ENCODE measurements at regions not wholly inside any gene's neighbourhood (a gene's known extent, or its start where the extent isn't known, plus 50 kb on each side); places are given as distances from the start of the nearest gene placed in this dataset.

DNA sequence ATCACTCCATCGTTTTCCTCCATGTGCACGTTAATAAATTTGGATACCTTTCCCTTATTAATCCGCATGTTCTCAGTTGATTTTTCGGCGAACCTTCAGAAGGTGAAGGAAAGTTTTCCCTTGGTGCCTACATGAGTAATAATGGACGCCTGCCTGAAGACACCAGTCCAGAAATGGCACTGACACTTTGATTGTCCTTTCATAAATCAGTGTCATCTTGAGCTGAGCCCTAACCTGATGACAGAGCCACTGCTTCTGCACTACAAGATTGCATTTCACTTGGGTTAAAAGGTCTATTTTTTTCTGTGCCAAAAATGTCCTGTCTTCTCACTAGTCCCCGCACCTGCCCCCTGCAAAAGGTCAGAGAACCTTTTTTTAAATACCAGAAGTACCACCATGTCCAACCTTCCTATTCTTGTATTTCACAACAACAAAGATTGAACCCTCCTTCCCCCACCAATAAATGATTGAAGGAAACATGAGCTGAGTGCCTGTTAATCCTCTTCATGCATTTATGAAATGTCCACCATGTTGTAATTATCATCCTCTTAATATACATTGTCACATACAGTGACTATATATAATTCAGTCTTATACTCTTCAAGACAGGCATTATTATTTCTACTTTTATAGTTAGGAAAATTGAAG, 219.9 kb upstream of the UBASH3B start:
- H3K4me1 ChIP-seq (ENCODE audit: control insufficient read depth in 1 of 2, insufficient read depth in 2 of 2, low read length in 2 of 2) = no peaks in the 10 kb centered on the region
- H3K4me2 ChIP-seq (ENCODE audit: low read length) = no peak overlapping the region
- TF ChIP-seq SRF (IDR thresholded peaks at IDR 0.05; ENCODE audit: low read depth) (no peak), EZH2 (IDR thresholded peaks at IDR 0.05) (no peak), TCF7L2 (IDR thresholded peaks at IDR 0.05; ENCODE audit: borderline replicate concordance, extremely low read depth, insufficient read depth, insufficient read length) (no peak), JUND (IDR thresholded peaks at IDR 0.05) (no peak), ZFX (IDR thresholded peaks at IDR 0.05) (no peak)
- TF ChIP-seq, protein P1, sequence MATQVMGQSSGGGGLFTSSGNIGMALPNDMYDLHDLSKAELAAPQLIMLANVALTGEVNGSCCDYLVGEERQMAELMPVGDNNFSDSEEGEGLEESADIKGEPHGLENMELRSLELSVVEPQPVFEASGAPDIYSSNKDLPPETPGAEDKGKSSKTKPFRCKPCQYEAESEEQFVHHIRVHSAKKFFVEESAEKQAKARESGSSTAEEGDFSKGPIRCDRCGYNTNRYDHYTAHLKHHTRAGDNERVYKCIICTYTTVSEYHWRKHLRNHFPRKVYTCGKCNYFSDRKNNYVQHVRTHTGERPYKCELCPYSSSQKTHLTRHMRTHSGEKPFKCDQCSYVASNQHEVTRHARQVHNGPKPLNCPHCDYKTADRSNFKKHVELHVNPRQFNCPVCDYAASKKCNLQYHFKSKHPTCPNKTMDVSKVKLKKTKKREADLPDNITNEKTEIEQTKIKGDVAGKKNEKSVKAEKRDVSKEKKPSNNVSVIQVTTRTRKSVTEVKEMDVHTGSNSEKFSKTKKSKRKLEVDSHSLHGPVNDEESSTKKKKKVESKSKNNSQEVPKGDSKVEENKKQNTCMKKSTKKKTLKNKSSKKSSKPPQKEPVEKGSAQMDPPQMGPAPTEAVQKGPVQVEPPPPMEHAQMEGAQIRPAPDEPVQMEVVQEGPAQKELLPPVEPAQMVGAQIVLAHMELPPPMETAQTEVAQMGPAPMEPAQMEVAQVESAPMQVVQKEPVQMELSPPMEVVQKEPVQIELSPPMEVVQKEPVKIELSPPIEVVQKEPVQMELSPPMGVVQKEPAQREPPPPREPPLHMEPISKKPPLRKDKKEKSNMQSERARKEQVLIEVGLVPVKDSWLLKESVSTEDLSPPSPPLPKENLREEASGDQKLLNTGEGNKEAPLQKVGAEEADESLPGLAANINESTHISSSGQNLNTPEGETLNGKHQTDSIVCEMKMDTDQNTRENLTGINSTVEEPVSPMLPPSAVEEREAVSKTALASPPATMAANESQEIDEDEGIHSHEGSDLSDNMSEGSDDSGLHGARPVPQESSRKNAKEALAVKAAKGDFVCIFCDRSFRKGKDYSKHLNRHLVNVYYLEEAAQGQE (IDR thresholded peaks at IDR 0.05; ENCODE audit: low read depth) = no peak
- intact Hi-C loops (cut with micrococcal nuclease) = no loop called here
- no peaks in the 10 kb centered on the region for H3K9me3 ChIP-seq (ENCODE audit: control insufficient read depth in 1 of 2, insufficient read depth in 1 of 2, low read depth in 1 of 2, low read length in 2 of 2)
- BruUV-seq (replicated peaks) = no TSS peak
- POLR2A ChIA-PET = no interaction called here
- H4K20me1 ChIP-seq (ENCODE audit: insufficient read depth) = no peaks in the 10 kb centered on the region; the same call in 1 of the 2 replicates
- H3K9ac ChIP-seq (ENCODE audit: low read length) = no peak overlapping the region
- H3K27me3 ChIP-seq (ENCODE audit: insufficient read depth, low read length) = no peaks in the 10 kb centered on the region
- no peak overlapping the region for H3K4me3 ChIP-seq (replicated peaks in 1 of 2; ENCODE audit: low read depth in 1 of 2, low read length in 2 of 2)
- no peak for ATAC-seq
- no peak overlapping the region for H3K27ac ChIP-seq (ENCODE audit: low read depth, low read length)
- H3K9me2 ChIP-seq (ENCODE audit: insufficient read depth) = no peaks in the 10 kb centered on the region
- H2AFZ ChIP-seq (ENCODE audit: low read depth, low read length, poor library complexity, severe bottlenecking) = no peak overlapping the region
- H3K36me3 ChIP-seq (ENCODE audit: control insufficient read depth in 1 of 2, insufficient read depth in 2 of 2, low read length in 2 of 2) = no peaks in the 10 kb centered on the region
- CTCF ChIA-PET = no interaction called here
- no peak for DNase-seq (ENCODE audit: low read depth, low spot score)
- H3K79me2 ChIP-seq (ENCODE audit: insufficient read depth, low read length) = no peaks in the 10 kb centered on the region
- RAD21 ChIA-PET (ENCODE audit: low non-redundant PET in 1 of 2, low total read pairs in 2 of 2, uncharacterized antibody in 2 of 2, unreplicated experiment in 2 of 2) = no interaction called here

DNA sequence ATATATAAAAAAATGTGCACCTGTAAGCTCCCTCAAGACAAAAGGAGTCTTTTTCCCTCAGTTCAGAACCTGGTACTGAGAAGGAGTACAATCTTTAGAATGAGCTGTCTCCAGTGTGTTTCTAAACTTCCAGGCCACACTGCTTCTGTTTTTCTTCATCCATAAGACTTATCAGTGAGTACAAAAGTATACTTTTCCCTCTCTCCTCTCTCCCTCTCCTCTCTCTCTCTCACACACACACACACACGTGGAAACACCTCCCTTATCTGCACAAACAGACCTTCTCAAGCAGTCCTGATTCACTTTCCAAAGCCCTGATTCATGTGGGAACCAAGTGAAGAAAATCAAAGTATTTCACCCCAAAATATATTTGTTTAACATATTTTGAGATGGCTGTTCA, 220.7 kb upstream of the UBASH3B start:
- BruUV-seq (replicated peaks) = no TSS peak
- no peak for DNase-seq (ENCODE audit: low read depth, low spot score)
- H3K27me3 ChIP-seq (ENCODE audit: insufficient read depth, low read length) = no peaks in the 10 kb centered on the region
- H3K4me1 ChIP-seq (ENCODE audit: control insufficient read depth in 1 of 2, insufficient read depth in 2 of 2, low read length in 2 of 2) = no peaks in the 10 kb centered on the region
- no peak overlapping the region for H2AFZ ChIP-seq (ENCODE audit: low read depth, low read length, poor library complexity, severe bottlenecking)
- no peaks in the 10 kb centered on the region; the same call in 1 of the 2 replicates for H4K20me1 ChIP-seq (ENCODE audit: insufficient read depth)
- H3K4me2 ChIP-seq (ENCODE audit: low read length) = no peak overlapping the region
- no peaks in the 10 kb centered on the region for H3K36me3 ChIP-seq (ENCODE audit: control insufficient read depth in 1 of 2, insufficient read depth in 2 of 2, low read length in 2 of 2)
- RAD21 ChIA-PET (ENCODE audit: low non-redundant PET in 1 of 2, low total read pairs in 2 of 2, uncharacterized antibody in 2 of 2, unreplicated experiment in 2 of 2) = no interaction called here
- CTCF ChIA-PET = no interaction called here
- H3K9me3 ChIP-seq (ENCODE audit: control insufficient read depth in 1 of 2, insufficient read depth in 1 of 2, low read depth in 1 of 2, low read length in 2 of 2) = no peaks in the 10 kb centered on the region
- no peaks in the 10 kb centered on the region for H3K9me2 ChIP-seq (ENCODE audit: insufficient read depth)
- no peak for TF ChIP-seq CBX3 (IDR thresholded peaks at IDR 0.05; ENCODE audit: low read depth)
- TF ChIP-seq POLR2A (IDR thresholded peaks at IDR 0.05; ENCODE audit: borderline replicate concordance, extremely low read depth, insufficient read depth, insufficient read length) = no peak
- POLR2A ChIA-PET = no interaction called here
- intact Hi-C loops (cut with micrococcal nuclease) = no loop called here
- no peak overlapping the region for H3K9ac ChIP-seq (ENCODE audit: low read length)
- no peak overlapping the region for H3K4me3 ChIP-seq (replicated peaks in 1 of 2; ENCODE audit: low read depth in 1 of 2, low read length in 2 of 2)
- ATAC-seq = no peak
- no peaks in the 10 kb centered on the region for H3K79me2 ChIP-seq (ENCODE audit: insufficient read depth, low read length)
- H3K27ac ChIP-seq (ENCODE audit: low read depth, low read length) = no peak overlapping the region

All from HCT116 (cell line).